ENCODE measurements at regions not wholly inside any gene's neighbourhood (a gene's known extent, or its start where the extent isn't known, plus 50 kb on each side); places are given as distances from the start of the nearest gene placed in this dataset.

GRCh38 chr15:85897895-85898717, 103.4 kb upstream of the KLHL25 start:
- TF ChIP-seq, protein P1, sequence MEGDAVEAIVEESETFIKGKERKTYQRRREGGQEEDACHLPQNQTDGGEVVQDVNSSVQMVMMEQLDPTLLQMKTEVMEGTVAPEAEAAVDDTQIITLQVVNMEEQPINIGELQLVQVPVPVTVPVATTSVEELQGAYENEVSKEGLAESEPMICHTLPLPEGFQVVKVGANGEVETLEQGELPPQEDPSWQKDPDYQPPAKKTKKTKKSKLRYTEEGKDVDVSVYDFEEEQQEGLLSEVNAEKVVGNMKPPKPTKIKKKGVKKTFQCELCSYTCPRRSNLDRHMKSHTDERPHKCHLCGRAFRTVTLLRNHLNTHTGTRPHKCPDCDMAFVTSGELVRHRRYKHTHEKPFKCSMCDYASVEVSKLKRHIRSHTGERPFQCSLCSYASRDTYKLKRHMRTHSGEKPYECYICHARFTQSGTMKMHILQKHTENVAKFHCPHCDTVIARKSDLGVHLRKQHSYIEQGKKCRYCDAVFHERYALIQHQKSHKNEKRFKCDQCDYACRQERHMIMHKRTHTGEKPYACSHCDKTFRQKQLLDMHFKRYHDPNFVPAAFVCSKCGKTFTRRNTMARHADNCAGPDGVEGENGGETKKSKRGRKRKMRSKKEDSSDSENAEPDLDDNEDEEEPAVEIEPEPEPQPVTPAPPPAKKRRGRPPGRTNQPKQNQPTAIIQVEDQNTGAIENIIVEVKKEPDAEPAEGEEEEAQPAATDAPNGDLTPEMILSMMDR (IDR thresholded peaks at IDR 0.05; ENCODE audit: borderline replicate concordance, insufficient read depth, low read depth, low read length) = no peak
- no peak overlapping the region for H3K4me3 ChIP-seq (ENCODE audit: low read depth, low read length)

- H3K4me3 ChIP-seq (ENCODE audit: low read depth, low read length) = no peak overlapping the region
- TF ChIP-seq, protein P1 (IDR thresholded peaks at IDR 0.05; ENCODE audit: borderline replicate concordance, insufficient read depth, low read depth, low read length) = no peak
These were observed 105.2 kb upstream of the KLHL25 start for GRCh38 chr15:85899927-85900326.

- TF ChIP-seq, protein P1 (IDR thresholded peaks at IDR 0.05; ENCODE audit: borderline replicate concordance, insufficient read depth, low read depth, low read length) = no peak
- H3K4me3 ChIP-seq (ENCODE audit: low read depth, low read length) = no peak overlapping the region
These were observed 111.2 kb upstream of the KLHL25 start for GRCh38 chr15:85905751-85906450.

- no peak overlapping the region for H3K4me3 ChIP-seq (ENCODE audit: low read depth, low read length)
- TF ChIP-seq, protein P1 (IDR thresholded peaks at IDR 0.05; ENCODE audit: borderline replicate concordance, insufficient read depth, low read depth, low read length) = no peak
These were observed 111.9 kb upstream of the KLHL25 start for GRCh38 chr15:85906640-85907039.

- H3K4me3 ChIP-seq (ENCODE audit: low read depth, low read length) = no peak overlapping the region
- TF ChIP-seq, protein P1 (IDR thresholded peaks at IDR 0.05; ENCODE audit: borderline replicate concordance, insufficient read depth, low read depth, low read length) = no peak
These were observed 116.1 kb upstream of the KLHL25 start for GRCh38 chr15:85910834-85911233.

GRCh38 chr15:85913461-85913860, 118.7 kb upstream of the KLHL25 start:
- H3K4me3 ChIP-seq (ENCODE audit: low read depth, low read length) = no peak overlapping the region
- TF ChIP-seq, protein P1 (IDR thresholded peaks at IDR 0.05; ENCODE audit: borderline replicate concordance, insufficient read depth, low read depth, low read length) = no peak
